ENCODE measurements at regions not wholly inside any gene's neighbourhood (a gene's known extent, or its start where the extent isn't known, plus 50 kb on each side); places are given as distances from the start of the nearest gene placed in this dataset.
"Not testable (repeated sequence)": the region's sequence is repeated elsewhere in the genome, so short reads cannot be mapped to it uniquely, and the experiment has no call there.

- no peak for FAIRE-seq
Measured at GRCh38 chr20:56773749-56774148, 144.6 kb downstream of the TFAP2C start.

GRCh38 chr20:56774873-56775272 lies 145.8 kb downstream of the TFAP2C start:
- FAIRE-seq = no peak

GRCh38 chr20:56776345-56776744 lies 147.2 kb downstream of the TFAP2C start:
- FAIRE-seq = no peak

GRCh38 chr20:56778765-56779195 lies 149.7 kb downstream of the TFAP2C start:
- no peak for FAIRE-seq

- no peak for FAIRE-seq
Measured at GRCh38 chr20:56779452-56780143, 150.5 kb downstream of the TFAP2C start.

- FAIRE-seq = no peak
Measured at GRCh38 chr20:56780266-56780665, 151.2 kb downstream of the TFAP2C start.

- FAIRE-seq = no peak
Measured at GRCh38 chr20:56781108-56781739, 152.1 kb downstream of the TFAP2C start.

- FAIRE-seq = not testable (repeated sequence)
Measured at GRCh38 chr20:56781987-56782560, 153.0 kb downstream of the TFAP2C start.

GRCh38 chr20:56782814-56783213 lies 153.7 kb downstream of the TFAP2C start:
- not testable (repeated sequence) for FAIRE-seq

GRCh38 chr20:56783826-56784225 lies 154.7 kb downstream of the TFAP2C start:
- FAIRE-seq = no peak

- FAIRE-seq = no peak
Measured at GRCh38 chr20:56786503-56786902, 157.4 kb downstream of the TFAP2C start.

- FAIRE-seq = no peak
Measured at GRCh38 chr20:56788041-56788670, 159.1 kb downstream of the TFAP2C start.

- FAIRE-seq = peak; percentile 54
Measured at GRCh38 chr20:56788671-56789610, 159.8 kb downstream of the TFAP2C start.

- FAIRE-seq = no peak
Measured at GRCh38 chr20:56793916-56794315, 164.8 kb downstream of the TFAP2C start.

- FAIRE-seq = no peak
Measured at GRCh38 chr20:56795492-56795891, 166.4 kb downstream of the TFAP2C start.

- FAIRE-seq = no peak
Measured at GRCh38 chr20:56796345-56796744, 167.2 kb downstream of the TFAP2C start.

- FAIRE-seq = no peak
Measured at GRCh38 chr20:56797023-56797422, 167.9 kb downstream of the TFAP2C start.

GRCh38 chr20:56798634-56799033 lies 169.5 kb downstream of the TFAP2C start:
- FAIRE-seq = no peak

GRCh38 chr20:56799187-56799586 lies 170.1 kb downstream of the TFAP2C start:
- no peak for FAIRE-seq

GRCh38 chr20:56800088-56800487 lies 171.0 kb downstream of the TFAP2C start:
- FAIRE-seq = no peak

- FAIRE-seq = peak; percentile 98
Measured at GRCh38 chr20:56801971-56802755, 173.1 kb downstream of the TFAP2C start.

- FAIRE-seq = no peak
Measured at GRCh38 chr20:56802805-56803204, 173.7 kb downstream of the TFAP2C start.
